ENCODE measurements at regions not wholly inside any gene's neighbourhood (a gene's known extent, or its start where the extent isn't known, plus 50 kb on each side); places are given as distances from the start of the nearest gene placed in this dataset.

DNA sequence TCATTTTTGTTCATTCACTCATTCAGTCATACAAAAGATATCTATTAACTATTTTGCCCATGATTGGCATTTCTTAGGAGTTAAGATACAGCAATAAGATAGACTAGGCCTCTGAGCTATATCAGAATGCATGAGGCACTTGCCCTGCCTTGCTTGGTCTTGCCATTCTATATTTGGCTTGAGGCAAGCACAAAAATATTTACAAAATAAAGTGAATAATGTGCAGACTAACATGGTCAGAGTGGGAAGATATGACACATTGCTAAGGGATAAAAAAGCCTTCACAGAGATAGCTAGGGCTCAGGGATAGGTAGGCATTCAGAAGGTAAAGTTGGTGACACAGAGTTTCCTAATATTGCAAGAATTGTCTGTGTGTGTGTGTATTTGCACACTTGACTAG is 75.0 kb upstream of the MMADHC start:
- Histone ChIP-seq H3K27me3 (replicated peaks; ENCODE audit: insufficient read depth) (no peaks in the 10 kb centered on the region), H2AFZ (no peak overlapping the region), H3K4me3 (no peak overlapping the region), H4K20me1 (ENCODE audit: insufficient read depth) (no peaks in the 10 kb centered on the region), H3K27ac (no peak overlapping the region), H3K4me2 (ENCODE audit: unreplicated experiment) (no peak overlapping the region), H3K9me2 (ENCODE audit: insufficient read depth) (0 out of 2 replicates have a peak, but pooled peaks cover 3% of the 10 kb centered on the region), H3K9ac (no peak overlapping the region), H3K79me2 (ENCODE audit: insufficient read depth) (no peaks in the 10 kb centered on the region), H3F3A (ENCODE audit: insufficient read depth) (no peaks in the 10 kb centered on the region), H3K4me1 (ENCODE audit: insufficient read depth) (peaks cover 9% of the 10 kb centered on the region), H3K9me3 (ENCODE audit: low read depth) (no peaks in the 10 kb centered on the region), H3K36me3 (ENCODE audit: low read depth) (no peaks in the 10 kb centered on the region)
- no peak for TF ChIP-seq EZH2 (IDR thresholded peaks at IDR 0.05; ENCODE audit: insufficient read depth, poor library complexity, severe bottlenecking)
- TF ChIP-seq EZH2phosphoT487 (IDR thresholded peaks at IDR 0.05; ENCODE audit: insufficient read depth, low read depth), result no peak
- no peak for DNase-seq
- in situ Hi-C loops (cut with MboI), result no loop called here

DNA sequence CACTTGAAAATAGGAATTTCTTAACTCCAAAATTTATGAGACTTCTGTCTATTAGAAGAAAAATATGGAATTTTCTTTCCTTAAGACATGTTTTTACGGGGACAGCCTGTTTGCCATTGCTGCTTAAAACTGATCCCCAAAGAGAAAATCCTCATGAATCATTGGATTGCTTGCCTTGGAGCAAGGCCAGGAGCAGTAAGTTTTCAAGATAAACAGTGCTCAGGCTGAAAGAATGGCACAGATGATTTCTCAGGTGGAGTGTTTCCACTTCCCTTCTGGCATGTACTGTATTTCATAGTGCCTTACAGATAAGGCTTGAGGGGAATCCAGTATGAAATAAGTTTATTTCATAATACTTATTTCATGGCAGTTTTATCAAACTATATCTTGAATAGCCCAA is 74.3 kb upstream of the MMADHC start:
- Histone ChIP-seq H4K20me1 (ENCODE audit: insufficient read depth) (no peaks in the 10 kb centered on the region), H3K4me2 (ENCODE audit: unreplicated experiment) (no peak overlapping the region), H3K4me1 (ENCODE audit: insufficient read depth) (peaks cover 9% of the 10 kb centered on the region), H3F3A (ENCODE audit: insufficient read depth) (no peaks in the 10 kb centered on the region), H3K27ac (no peak overlapping the region), H2AFZ (no peak overlapping the region), H3K9me3 (ENCODE audit: low read depth) (no peaks in the 10 kb centered on the region), H3K4me3 (no peak overlapping the region), H3K79me2 (ENCODE audit: insufficient read depth) (no peaks in the 10 kb centered on the region), H3K9ac (no peak overlapping the region), H3K9me2 (ENCODE audit: insufficient read depth) (0 out of 2 replicates have a peak, but pooled peaks cover 3% of the 10 kb centered on the region), H3K36me3 (ENCODE audit: low read depth) (no peaks in the 10 kb centered on the region), H3K27me3 (replicated peaks; ENCODE audit: insufficient read depth) (no peaks in the 10 kb centered on the region)
- in situ Hi-C loops (cut with MboI), result no loop called here
- TF ChIP-seq EZH2 (IDR thresholded peaks at IDR 0.05; ENCODE audit: insufficient read depth, poor library complexity, severe bottlenecking), result no peak
- TF ChIP-seq EZH2phosphoT487 (IDR thresholded peaks at IDR 0.05; ENCODE audit: insufficient read depth, low read depth), result no peak
- peak; percentile 70 for DNase-seq
- WGBS, 2 experiments (ENCODE audit: low coverage in 1 of 2, low lambda C conversion rate in 2 of 2, missing lambda C conversion rate in 2 of 2), result 67 to 91% methylated on average over 1 of the region's 1 CpG

DNA sequence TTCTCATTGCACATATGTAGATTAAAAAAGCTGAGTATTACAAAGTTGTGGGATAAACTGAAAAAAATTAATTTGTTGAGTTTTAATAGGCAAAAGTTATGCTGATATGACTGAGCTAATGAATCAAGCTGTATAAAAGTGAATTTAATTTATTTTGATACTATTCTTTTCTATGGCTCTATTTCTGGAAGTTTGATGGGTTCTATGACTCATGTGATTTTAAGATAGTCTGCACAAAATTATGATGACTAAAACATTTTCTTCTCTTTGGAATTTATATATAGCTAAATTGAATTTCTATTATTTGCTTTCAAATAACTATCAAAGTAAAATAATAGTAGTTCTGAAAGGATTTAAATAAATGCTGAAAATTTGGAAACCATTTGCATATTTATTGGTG is 71.0 kb upstream of the MMADHC start:
- H3K9me3 ChIP-seq (ENCODE audit: low read depth), result no peaks in the 10 kb centered on the region
- 0 out of 2 replicates have a peak, but pooled peaks cover 3% of the 10 kb centered on the region for H3K9me2 ChIP-seq (ENCODE audit: insufficient read depth)
- H3K4me1 ChIP-seq (ENCODE audit: insufficient read depth), result peaks cover 9% of the 10 kb centered on the region
- no peak overlapping the region for H2AFZ ChIP-seq
- H3K79me2 ChIP-seq (ENCODE audit: insufficient read depth), result no peaks in the 10 kb centered on the region
- no peaks in the 10 kb centered on the region for H3F3A ChIP-seq (ENCODE audit: insufficient read depth)
- in situ Hi-C loops (cut with MboI), result no loop called here
- H3K27me3 ChIP-seq (replicated peaks; ENCODE audit: insufficient read depth), result no peaks in the 10 kb centered on the region
- DNase-seq, result peak; percentile 12
- H3K9ac ChIP-seq, result no peak overlapping the region
- no peak overlapping the region for H3K4me2 ChIP-seq (ENCODE audit: unreplicated experiment)
- no peak for TF ChIP-seq EZH2phosphoT487 (IDR thresholded peaks at IDR 0.05; ENCODE audit: insufficient read depth, low read depth)
- no peak for TF ChIP-seq EZH2 (IDR thresholded peaks at IDR 0.05; ENCODE audit: insufficient read depth, poor library complexity, severe bottlenecking)
- no peaks in the 10 kb centered on the region for H4K20me1 ChIP-seq (ENCODE audit: insufficient read depth)
- no peaks in the 10 kb centered on the region for H3K36me3 ChIP-seq (ENCODE audit: low read depth)
- H3K27ac ChIP-seq, result no peak overlapping the region
- no peak overlapping the region for H3K4me3 ChIP-seq

GRCh38 chr2:149657401-149658040 is 69.9 kb upstream of the MMADHC start:
- H3K27ac ChIP-seq, result no peak overlapping the region
- peaks cover 19% of the 10 kb centered on the region for H3K4me1 ChIP-seq (ENCODE audit: insufficient read depth)
- no peak for DNase-seq
- no peak overlapping the region for H2AFZ ChIP-seq
- in situ Hi-C loops (cut with MboI), result no loop called here
- no peaks in the 10 kb centered on the region for H3F3A ChIP-seq (ENCODE audit: insufficient read depth)
- no peak overlapping the region for H3K4me2 ChIP-seq (ENCODE audit: unreplicated experiment)
- no peaks in the 10 kb centered on the region for H3K27me3 ChIP-seq (replicated peaks; ENCODE audit: insufficient read depth)
- no peaks in the 10 kb centered on the region for H3K36me3 ChIP-seq (ENCODE audit: low read depth)
- H3K79me2 ChIP-seq (ENCODE audit: insufficient read depth), result no peaks in the 10 kb centered on the region
- no peak overlapping the region for H3K4me3 ChIP-seq
- H3K9me3 ChIP-seq (ENCODE audit: low read depth), result no peaks in the 10 kb centered on the region
- H3K9me2 ChIP-seq (ENCODE audit: insufficient read depth), result 0 out of 2 replicates have a peak, but pooled peaks cover 3% of the 10 kb centered on the region
- WGBS, 2 experiments (ENCODE audit: low coverage in 1 of 2, low lambda C conversion rate in 2 of 2, missing lambda C conversion rate in 2 of 2), result 43 to 61% methylated on average over 1 of the region's 1 CpG
- H3K9ac ChIP-seq, result no peak overlapping the region
- TF ChIP-seq EZH2phosphoT487 (IDR thresholded peaks at IDR 0.05; ENCODE audit: insufficient read depth, low read depth), result no peak
- no peak for TF ChIP-seq EZH2 (IDR thresholded peaks at IDR 0.05; ENCODE audit: insufficient read depth, poor library complexity, severe bottlenecking)
- H4K20me1 ChIP-seq (ENCODE audit: insufficient read depth), result no peaks in the 10 kb centered on the region

DNA sequence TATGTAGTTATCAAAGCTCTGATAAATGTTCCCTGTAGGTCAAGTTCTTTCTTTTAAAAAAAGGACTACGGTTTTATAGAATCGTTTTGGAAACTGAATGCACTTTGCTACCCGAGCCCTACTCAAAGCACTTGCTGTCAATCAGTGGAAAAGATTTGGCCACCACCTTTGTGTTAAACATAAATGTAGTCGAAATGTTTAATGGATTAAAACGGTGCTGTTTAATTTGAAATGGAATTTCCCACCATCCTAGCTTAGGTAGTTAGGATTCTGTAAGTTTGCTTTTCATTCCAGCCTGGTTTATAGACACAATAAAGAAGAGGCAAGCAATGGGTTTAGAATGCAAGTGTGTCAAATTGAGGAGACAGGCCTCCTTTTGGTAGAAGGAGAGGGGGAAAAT is 69.4 kb upstream of the MMADHC start:
- in situ Hi-C loops (cut with MboI), result no loop called here
- Histone ChIP-seq H3K4me3 (no peak overlapping the region), H3K9ac (no peak overlapping the region), H3K9me3 (ENCODE audit: low read depth) (no peaks in the 10 kb centered on the region), H3K79me2 (ENCODE audit: insufficient read depth) (no peaks in the 10 kb centered on the region), H2AFZ (no peak overlapping the region), H4K20me1 (ENCODE audit: insufficient read depth) (no peaks in the 10 kb centered on the region), H3K9me2 (ENCODE audit: insufficient read depth) (0 out of 2 replicates have a peak, but pooled peaks cover 3% of the 10 kb centered on the region), H3K27ac (no peak overlapping the region), H3F3A (ENCODE audit: insufficient read depth) (no peaks in the 10 kb centered on the region), H3K27me3 (replicated peaks; ENCODE audit: insufficient read depth) (no peaks in the 10 kb centered on the region), H3K36me3 (ENCODE audit: low read depth) (no peaks in the 10 kb centered on the region), H3K4me2 (ENCODE audit: unreplicated experiment) (no peak overlapping the region), H3K4me1 (ENCODE audit: insufficient read depth) (peaks cover 17% of the 10 kb centered on the region)
- 81 to 82% methylated on average over 5 of the region's 5 CpGs for WGBS, 2 experiments (ENCODE audit: low coverage in 1 of 2, low lambda C conversion rate in 2 of 2, missing lambda C conversion rate in 2 of 2)
- TF ChIP-seq EZH2phosphoT487 (IDR thresholded peaks at IDR 0.05; ENCODE audit: insufficient read depth, low read depth) (no peak), EZH2 (IDR thresholded peaks at IDR 0.05; ENCODE audit: insufficient read depth, poor library complexity, severe bottlenecking) (no peak)
- no peak for DNase-seq
